HL-60 (cell line): ENCODE measurements at regions not wholly inside any gene's neighbourhood (a gene's known extent, or its start where the extent isn't known, plus 50 kb on each side); places are given as distances from the start of the nearest gene placed in this dataset.

ENCODE experiments used
- POLR2AphosphoS5 ChIP-seq: IDR thresholded peaks from 2 replicates; pipeline ENCODE4 v1.6.1; 2012; ENCODE audit warnings: low read depth
- TF ChIP-seq, protein P1 (sequence below): IDR thresholded peaks from one replicate; pipeline ENCODE4 v1.5.1; 2011; ENCODE audit warnings: low read length, control low read depth, inconsistent platforms; ENCODE audit not compliant: insufficient read depth

DNA sequence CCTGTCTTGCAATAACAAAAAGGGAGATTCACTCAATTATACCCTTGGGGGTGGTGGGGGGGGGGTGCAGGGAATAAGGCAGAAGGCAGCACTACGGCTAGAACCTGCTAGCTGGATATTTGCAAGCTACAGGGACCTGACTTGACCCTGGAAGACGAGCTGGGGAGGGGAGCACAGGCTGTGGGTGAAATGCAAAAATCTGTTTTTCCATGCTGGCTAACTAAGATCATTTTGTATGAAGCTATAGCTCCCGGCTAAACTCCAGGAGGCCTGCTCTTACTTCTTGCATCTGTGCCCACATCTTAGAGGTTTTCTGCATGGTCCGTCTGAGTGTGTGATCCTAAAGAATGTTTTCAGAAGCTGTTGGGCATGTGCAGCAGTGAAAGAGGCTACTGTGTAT lies 106.6 kb downstream of the EBLN1 start:
- TF ChIP-seq, protein P1, sequence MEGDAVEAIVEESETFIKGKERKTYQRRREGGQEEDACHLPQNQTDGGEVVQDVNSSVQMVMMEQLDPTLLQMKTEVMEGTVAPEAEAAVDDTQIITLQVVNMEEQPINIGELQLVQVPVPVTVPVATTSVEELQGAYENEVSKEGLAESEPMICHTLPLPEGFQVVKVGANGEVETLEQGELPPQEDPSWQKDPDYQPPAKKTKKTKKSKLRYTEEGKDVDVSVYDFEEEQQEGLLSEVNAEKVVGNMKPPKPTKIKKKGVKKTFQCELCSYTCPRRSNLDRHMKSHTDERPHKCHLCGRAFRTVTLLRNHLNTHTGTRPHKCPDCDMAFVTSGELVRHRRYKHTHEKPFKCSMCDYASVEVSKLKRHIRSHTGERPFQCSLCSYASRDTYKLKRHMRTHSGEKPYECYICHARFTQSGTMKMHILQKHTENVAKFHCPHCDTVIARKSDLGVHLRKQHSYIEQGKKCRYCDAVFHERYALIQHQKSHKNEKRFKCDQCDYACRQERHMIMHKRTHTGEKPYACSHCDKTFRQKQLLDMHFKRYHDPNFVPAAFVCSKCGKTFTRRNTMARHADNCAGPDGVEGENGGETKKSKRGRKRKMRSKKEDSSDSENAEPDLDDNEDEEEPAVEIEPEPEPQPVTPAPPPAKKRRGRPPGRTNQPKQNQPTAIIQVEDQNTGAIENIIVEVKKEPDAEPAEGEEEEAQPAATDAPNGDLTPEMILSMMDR: no peak
- no peak for TF ChIP-seq POLR2AphosphoS5
